ENCODE measurements at regions not wholly inside any gene's neighbourhood (a gene's known extent, or its start where the extent isn't known, plus 50 kb on each side); places are given as distances from the start of the nearest gene placed in this dataset.

- Histone ChIP-seq H3K4me3 (ENCODE audit: low read depth, low read length) (no peak overlapping the region), H3K9me3 (no peaks in the 10 kb centered on the region), H3K4me1 (no peaks in the 10 kb centered on the region), H3K27me3 (no peaks in the 10 kb centered on the region), H3K36me3 (no peaks in the 10 kb centered on the region)
- TF ChIP-seq CTCF (IDR thresholded peaks at IDR 0.05; ENCODE audit: low read depth, low read length): no peak
- DNase-seq: no peak
Measured at GRCh38 chr13:59373341-59373740, 790.4 kb downstream of the DIAPH3 start.

GRCh38 chr13:59374691-59375090 lies 789.0 kb downstream of the DIAPH3 start:
- no peak overlapping the region for H3K4me3 ChIP-seq (ENCODE audit: low read depth, low read length)
- H3K36me3 ChIP-seq: no peaks in the 10 kb centered on the region
- TF ChIP-seq CTCF (IDR thresholded peaks at IDR 0.05; ENCODE audit: low read depth, low read length): no peak
- DNase-seq: no peak
- H3K27me3 ChIP-seq: no peaks in the 10 kb centered on the region
- H3K4me1 ChIP-seq: no peaks in the 10 kb centered on the region
- H3K9me3 ChIP-seq: no peaks in the 10 kb centered on the region

- no peak for DNase-seq
- TF ChIP-seq CTCF (IDR thresholded peaks at IDR 0.05; ENCODE audit: low read depth, low read length): no peak
- no peaks in the 10 kb centered on the region for H3K27me3 ChIP-seq
Measured at GRCh38 chr13:59384154-59384553, 779.6 kb downstream of the DIAPH3 start.

GRCh38 chr13:59391696-59392095 lies 772.0 kb downstream of the DIAPH3 start:
- Histone ChIP-seq H3K4me1 (no peaks in the 10 kb centered on the region), H3K9me3 (no peaks in the 10 kb centered on the region), H3K4me3 (ENCODE audit: low read depth, low read length) (no peak overlapping the region), H3K36me3 (no peaks in the 10 kb centered on the region), H3K27me3 (no peaks in the 10 kb centered on the region)
- DNase-seq: peak; percentile 73
- TF ChIP-seq CTCF (IDR thresholded peaks at IDR 0.05; ENCODE audit: low read depth, low read length): peak; percentile 97

More at GRCh38 chr13:59384154-59384553, 779.6 kb downstream of the DIAPH3 start:
- Histone ChIP-seq H3K36me3 (no peaks in the 10 kb centered on the region), H3K4me3 (ENCODE audit: low read depth, low read length) (no peak overlapping the region), H3K4me1 (0 out of 2 replicates have a peak, but pooled peaks cover 4% of the 10 kb centered on the region), H3K9me3 (no peaks in the 10 kb centered on the region)

GRCh38 chr13:59392328-59392727 lies 771.4 kb downstream of the DIAPH3 start:
- Histone ChIP-seq H3K9me3 (no peaks in the 10 kb centered on the region), H3K27me3 (no peaks in the 10 kb centered on the region), H3K4me1 (no peaks in the 10 kb centered on the region), H3K36me3 (no peaks in the 10 kb centered on the region), H3K4me3 (ENCODE audit: low read depth, low read length) (no peak overlapping the region)
- DNase-seq: no peak
- TF ChIP-seq CTCF (IDR thresholded peaks at IDR 0.05; ENCODE audit: low read depth, low read length): no peak

- Histone ChIP-seq H3K9me3 (no peaks in the 10 kb centered on the region), H3K36me3 (no peaks in the 10 kb centered on the region), H3K27me3 (no peaks in the 10 kb centered on the region), H3K4me3 (ENCODE audit: low read depth, low read length) (no peak overlapping the region), H3K4me1 (0 out of 2 replicates have a peak, but pooled peaks cover 4% of the 10 kb centered on the region)
- TF ChIP-seq CTCF (IDR thresholded peaks at IDR 0.05; ENCODE audit: low read depth, low read length): no peak
- no peak for DNase-seq
Measured at GRCh38 chr13:59394496-59394895, 769.2 kb downstream of the DIAPH3 start.

All from BE2C (cell line).